GM12891 (cell line): ENCODE measurements at regions not wholly inside any gene's neighbourhood (a gene's known extent, or its start where the extent isn't known, plus 50 kb on each side); places are given as distances from the start of the nearest gene placed in this dataset.

Experiments
- DNase-seq: peaks from one replicate; pipeline ENCODE4 v3.0.0; 2011; ENCODE audit warnings: low spot score; ENCODE audit not compliant: insufficient read length
- FAIRE-seq: peaks from 2 replicates; lab custom pipeline; 2011; peaks lifted over from hg19 to GRCh38; lab: Jason Lieb, UNC
- PAX5 ChIP-seq: IDR thresholded peaks from 2 replicates; pipeline ENCODE4 v1.6.1; 2011; ENCODE audit warnings: low read length, moderate library complexity, mild to moderate bottlenecking; ENCODE audit not compliant: insufficient read depth, severe bottlenecking
- POLR2A ChIP-seq: IDR thresholded peaks from 2 replicates; pipeline ENCODE4 v1.6.1; 2011; ENCODE audit warnings: low read depth, low read length, control low read depth
- POLR2AphosphoS5 ChIP-seq: IDR thresholded peaks from 2 replicates; pipeline ENCODE4 v1.6.1; 2011; ENCODE audit warnings: low read depth, low read length, control low read depth
- POU2F2 ChIP-seq: IDR thresholded peaks from 2 replicates; pipeline ENCODE4 v1.6.1; 2011; ENCODE audit warnings: low read depth, mild to moderate bottlenecking, control low read depth, low read length, moderate library complexity
- SPI1 ChIP-seq: IDR thresholded peaks from 2 replicates; pipeline ENCODE4 v1.6.1; 2011; ENCODE audit warnings: low read depth, low read length, control low read depth
- TAF1 ChIP-seq: IDR thresholded peaks from 2 replicates; pipeline ENCODE4 v1.6.1; 2011; ENCODE audit warnings: low read depth, low read length, control low read depth

DNA sequence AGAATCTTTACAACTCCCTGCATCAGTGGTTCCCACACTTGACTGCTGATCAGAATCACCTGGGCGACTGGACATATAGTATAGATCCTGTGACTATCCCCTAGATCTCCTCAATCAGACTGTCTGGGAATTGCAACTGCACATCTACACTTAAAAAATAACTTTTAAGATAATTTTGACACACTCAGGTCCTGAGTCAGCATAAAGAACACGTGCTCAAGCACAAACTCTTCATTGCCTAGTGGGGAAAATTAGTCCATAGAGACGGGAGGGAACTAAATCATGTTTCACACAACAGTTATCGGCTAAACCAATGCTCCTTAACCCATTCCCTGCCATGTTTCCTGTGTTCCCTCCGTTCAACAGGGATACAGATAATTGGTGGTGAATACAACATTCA lies 243.5 kb upstream of the FGF13 start:
- DNase-seq (no peak), FAIRE-seq (no peak)
- TF ChIP-seq PAX5: no peak
- TF ChIP-seq TAF1: no peak
- no peak for TF ChIP-seq POLR2A
- TF ChIP-seq POLR2AphosphoS5: no peak
- TF ChIP-seq POU2F2: no peak
- TF ChIP-seq SPI1: no peak

DNA sequence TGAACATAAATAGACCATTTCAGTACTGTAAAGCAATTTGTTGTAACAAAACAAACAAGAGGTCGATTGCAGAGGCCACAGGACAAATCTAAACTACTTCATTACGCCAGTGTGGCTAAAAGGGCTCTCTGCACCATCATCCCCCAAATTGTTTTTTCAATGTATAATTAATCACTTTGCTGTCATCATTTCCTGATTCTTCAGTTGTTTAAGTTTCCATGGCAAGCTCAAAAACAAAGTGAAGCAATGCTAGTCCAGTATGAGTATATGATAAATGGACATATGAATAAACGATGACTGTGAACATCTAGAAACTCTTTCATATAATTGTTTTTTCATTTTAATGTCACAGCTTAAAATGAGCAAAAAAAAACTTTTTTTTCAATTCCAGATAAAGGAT lies 235.4 kb upstream of the FGF13 start:
- FAIRE-seq (no peak), DNase-seq (no peak)
- TF ChIP-seq POU2F2: no peak
- no peak for TF ChIP-seq POLR2AphosphoS5
- TF ChIP-seq TAF1: no peak
- TF ChIP-seq PAX5: no peak
- no peak for TF ChIP-seq POLR2A
- TF ChIP-seq SPI1: no peak

DNA sequence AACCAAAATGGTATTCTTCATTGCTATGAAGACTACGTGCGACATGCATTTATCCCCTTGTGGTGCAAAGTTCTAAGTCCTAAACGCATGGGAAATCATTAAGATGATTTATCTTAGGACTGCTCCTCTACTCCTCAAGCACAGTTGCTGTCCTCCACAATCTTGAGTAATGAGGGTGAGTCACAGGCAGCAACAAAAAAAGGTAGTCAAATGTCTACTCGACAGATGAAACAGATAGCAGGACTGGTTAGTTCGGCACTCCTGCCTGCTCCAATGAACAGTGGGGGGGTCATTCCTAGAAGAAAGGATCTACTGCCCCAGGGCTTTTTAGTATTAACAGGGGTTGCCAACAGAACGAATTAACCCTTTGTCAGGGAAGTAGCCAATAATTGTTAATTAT lies 233.7 kb upstream of the FGF13 start:
- FAIRE-seq (no peak), DNase-seq (no peak)
- no peak for TF ChIP-seq TAF1
- TF ChIP-seq POU2F2: no peak
- no peak for TF ChIP-seq POLR2AphosphoS5
- no peak for TF ChIP-seq POLR2A
- no peak for TF ChIP-seq PAX5
- no peak for TF ChIP-seq SPI1

GRCh38 chrX:138939038-138939437 lies 227.5 kb upstream of the FGF13 start:
- FAIRE-seq: no peak
- DNase-seq: no peak
- TF ChIP-seq TAF1: no peak
- TF ChIP-seq SPI1: no peak
- TF ChIP-seq POLR2AphosphoS5: no peak
- no peak for TF ChIP-seq PAX5
- TF ChIP-seq POU2F2: no peak
- TF ChIP-seq POLR2A: no peak

DNA sequence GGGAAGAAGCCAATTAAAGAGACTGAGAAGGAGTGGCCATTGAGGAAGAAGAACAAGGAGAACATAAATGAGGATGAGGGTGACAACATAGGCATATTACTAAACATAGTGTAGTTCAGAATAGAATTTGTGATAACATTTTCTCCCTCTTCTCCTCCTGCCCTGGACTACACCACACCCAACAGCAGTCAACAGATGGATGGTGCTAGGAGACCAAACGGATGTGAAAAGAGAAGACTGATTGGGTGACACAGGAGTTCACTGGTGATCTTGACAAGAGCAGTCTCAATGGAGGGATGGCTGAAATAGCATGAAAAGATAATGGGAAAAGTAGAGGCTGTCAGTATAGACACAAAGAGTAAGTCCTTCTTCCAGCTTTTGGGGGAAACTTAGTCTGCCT lies 226.5 kb upstream of the FGF13 start:
- FAIRE-seq: no peak
- no peak for TF ChIP-seq POU2F2
- no peak for DNase-seq

DNA sequence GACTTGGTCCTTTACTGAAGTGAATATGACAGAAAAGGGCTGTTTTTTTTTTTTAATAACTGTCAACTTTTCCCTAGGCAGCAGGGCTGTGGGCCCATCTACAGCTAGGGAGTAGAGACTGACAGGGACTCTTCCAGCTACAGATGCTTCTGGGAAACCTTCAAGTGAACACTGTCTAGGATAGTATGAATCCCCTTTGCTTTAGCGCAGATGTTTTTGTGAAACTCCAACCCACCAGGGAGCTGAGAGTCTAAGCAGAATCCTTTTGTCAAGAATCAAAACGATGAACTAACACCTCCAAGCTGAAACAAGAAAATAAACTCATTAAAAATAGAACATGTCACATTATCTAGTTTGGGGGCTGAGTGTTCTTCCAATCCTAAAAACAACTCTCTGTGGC lies 219.7 kb upstream of the FGF13 start:
- FAIRE-seq: no peak
- TF ChIP-seq SPI1: no peak
- TF ChIP-seq POLR2A: no peak
- TF ChIP-seq PAX5: no peak
- no peak for TF ChIP-seq POU2F2
- TF ChIP-seq TAF1: no peak
- no peak for TF ChIP-seq POLR2AphosphoS5

GRCh38 chrX:138930583-138930945 lies 219.0 kb upstream of the FGF13 start:
- FAIRE-seq (no peak), DNase-seq (no peak)
- TF ChIP-seq POU2F2: no peak

More for the DNA sequence above, 219.7 kb upstream of the FGF13 start:
- no peak for DNase-seq

GRCh38 chrX:138929926-138930582 lies 218.5 kb upstream of the FGF13 start:
- DNase-seq: no peak
- no peak for TF ChIP-seq POU2F2
- no peak for TF ChIP-seq TAF1
- TF ChIP-seq POLR2A: no peak
- TF ChIP-seq PAX5: no peak
- no peak for TF ChIP-seq SPI1
- no peak for TF ChIP-seq POLR2AphosphoS5
- FAIRE-seq: no peak

DNA sequence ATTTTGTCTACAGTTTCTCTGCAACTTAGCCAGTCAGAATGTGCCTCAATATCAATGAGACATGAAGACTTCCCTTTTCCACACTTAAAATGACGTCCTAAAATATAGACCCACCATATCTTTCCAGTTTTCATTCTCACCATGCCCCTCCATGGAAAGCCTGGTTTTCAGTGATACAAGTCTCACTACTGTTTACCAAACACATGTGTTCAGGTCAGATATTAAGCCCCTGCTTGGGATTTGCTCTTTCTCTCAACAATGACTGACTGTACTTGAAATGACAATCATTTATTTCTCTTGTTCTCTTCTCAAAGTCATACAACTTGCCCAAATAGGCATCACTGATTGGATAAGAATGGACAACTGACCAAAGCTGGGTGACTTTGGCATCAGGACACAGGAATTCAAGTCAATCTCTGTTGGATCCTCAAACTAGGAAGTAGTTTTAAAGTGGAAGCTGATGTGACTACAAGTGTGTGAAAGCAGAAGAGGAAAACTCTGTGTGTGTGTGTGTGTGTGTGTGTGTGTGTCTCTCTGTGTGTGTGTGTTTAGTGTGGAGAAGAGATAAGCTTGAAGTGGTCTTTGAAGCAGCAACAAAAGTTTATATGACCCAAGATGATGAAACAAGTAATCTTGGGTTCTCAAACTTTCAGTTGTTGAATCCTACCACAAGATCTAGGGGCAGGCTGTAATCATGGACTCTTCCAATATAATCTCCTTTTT lies 217.4 kb upstream of the FGF13 start:
- DNase-seq: no peak
- no peak for FAIRE-seq
- TF ChIP-seq POLR2A (no peak), SPI1 (no peak), PAX5 (no peak), POU2F2 (no peak), POLR2AphosphoS5 (no peak), TAF1 (no peak)

GRCh38 chrX:138925330-138925729 lies 213.8 kb upstream of the FGF13 start:
- TF ChIP-seq POLR2AphosphoS5 (no peak), PAX5 (no peak), SPI1 (no peak), POU2F2 (no peak), TAF1 (no peak), POLR2A (no peak)
- no peak for DNase-seq
- no peak for FAIRE-seq

GRCh38 chrX:138923805-138924204 lies 212.3 kb upstream of the FGF13 start:
- FAIRE-seq (no peak), DNase-seq (no peak)
- TF ChIP-seq POU2F2: no peak
- no peak for TF ChIP-seq PAX5
- TF ChIP-seq SPI1: no peak
- no peak for TF ChIP-seq POLR2A
- no peak for TF ChIP-seq TAF1
- TF ChIP-seq POLR2AphosphoS5: no peak
